Adrenal gland (tissue), 9 donors: ENCODE measurements at regions not wholly inside any gene's neighbourhood (a gene's known extent, or its start where the extent isn't known, plus 50 kb on each side); places are given as distances from the start of the nearest gene placed in this dataset.

Source experiments
- DNase-seq, 7 donors: peaks; one replicate each; pipeline ENCODE4 v3.0.0-alpha.2; 2019 to 2020
- H3K27ac ChIP-seq, 5 donors: fragments of 200-600 bp; sonication (generic) in 4 of 5; 1 replicate in 3 of 5; 2 replicates in 2 of 5; pipeline versions ENCODE4 v1.5.1 to v1.8.0; 2016 to 2020; ENCODE audit warnings: mild to moderate bottlenecking in 1 of 5
- H3K27me3 ChIP-seq: fragments of 200-600 bp; 2 replicates; pipeline ENCODE4 v1.8.0; 2021
- H3K36me3 ChIP-seq, 2 donors: fragments of 200-600 bp; replicated peaks in 1 of 2; 1 replicate in 1 of 2; 2 replicates in 1 of 2; pipeline versions ENCODE4 v1.5.1 to v1.8.0; 2018 to 2022
- H3K4me1 ChIP-seq, 2 donors: fragments of 200-600 bp; replicated peaks in 1 of 2; 1 replicate in 1 of 2; 2 replicates in 1 of 2; pipeline versions ENCODE4 v1.5.1 to v1.8.0; 2018 to 2021
- H3K4me3 ChIP-seq, 4 donors: fragments of 200-600 bp; sonication (generic) in 3 of 4; one replicate each; pipeline ENCODE4 v1.5.1; 2016 to 2018
- H3K9me3 ChIP-seq, 3 donors: fragments of 200-600 bp; sonication (generic) in 1 of 3; replicated peaks in 1 of 3; 1 replicate in 2 of 3; 2 replicates in 1 of 3; pipeline versions ENCODE4 v1.5.1 to v1.8.0; 2016 to 2021
- CTCF ChIP-seq, 6 experiments: fragments of 450-650 bp in 4 of 6; fragments of 200-600 bp in 2 of 6; sonication (generic) in 1 of 6; IDR thresholded peaks; 1 replicate in 5 of 6; 2 replicates in 1 of 6; pipeline versions ENCODE4 v1.5.1 to v1.8.0; 2016 to 2021; ENCODE audit warnings: antibody characterized with exemption in 6 of 6, mild to moderate bottlenecking in 2 of 6, moderate library complexity in 1 of 6
- POLR2A ChIP-seq, 2 donors: fragments of 450-650 bp; IDR thresholded peaks; one replicate each; pipeline ENCODE4 v1.6.1; 2017; ENCODE audit warnings: antibody characterized with exemption in 2 of 2, mild to moderate bottlenecking in 2 of 2, moderate library complexity in 1 of 2
- WGBS, 4 donors: extraction: QIAGEN DNeasy Blood & Tissue Kit in 2 of 4; methylation state at CpG; one replicate each; pipeline versions ENCODE4 v1.1.5 to v1.1.7; 2013 to 2017; 5-methylcytosine and 5-hydroxymethylcytosine counted together
- intact Hi-C, 2 donors: fragments of 100-400 bp; cut with DNase I; formaldehyde crosslinking; loops; one replicate each; pipeline versions ENCODE4 v1.14.1 to v1.15.0; 2022 to 2023
- donor health status: healthy with polysubstance abuse.
- donor health status: Bipolar disorder and iron deficiency.
- donor health status: DM: yes; HTN: yes; CAD: no.
- donor health status: DM: no; HTN: no; CAD: no.
- donor health status: DM: no; HTN: no; CAD: no.

DNA sequence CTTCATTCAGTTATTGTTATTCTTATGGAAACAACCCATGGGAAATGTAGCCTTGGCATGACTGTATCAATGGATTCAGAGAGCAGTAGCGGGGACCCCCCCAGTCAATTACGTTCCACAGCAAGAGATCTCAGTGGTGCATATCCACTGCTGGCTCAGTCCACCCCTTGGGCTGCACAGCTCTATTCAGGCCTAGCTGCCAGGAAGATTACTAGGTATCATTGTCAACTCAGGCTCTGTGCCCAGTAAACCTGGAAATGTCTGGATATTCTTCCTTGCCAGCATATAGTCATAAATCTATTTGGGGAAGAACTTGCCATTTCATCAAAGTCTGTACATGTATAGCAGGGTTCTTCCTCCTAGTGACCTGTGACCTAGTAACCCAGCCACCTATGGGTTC lies 128.1 kb upstream of the CCDC54 start:
- Histone ChIP-seq H3K4me1 (no peaks in the 10 kb centered on the region), H3K27ac (no peak overlapping the region), H3K27me3 (no peaks in the 10 kb centered on the region), H3K36me3 (peaks cover 0 to 7% of the 10 kb centered on the region in 2 donors), H3K9me3 (no peaks in the 10 kb centered on the region), H3K4me3 (no peak overlapping the region)
- DNase-seq = no peak
- 100% methylated on average over 2 of the region's 2 CpGs; no CpG with 5 or more reads in 1 of the 4 donors for WGBS, 4 donors
- intact Hi-C loops = no loop called here
- TF ChIP-seq POLR2A (IDR thresholded peaks at IDR 0.05) = no peak

- Histone ChIP-seq H3K4me3 (no peak overlapping the region), H3K9me3 (no peaks in the 10 kb centered on the region), H3K27ac (no peak overlapping the region), H3K36me3 (peaks cover 0 to 7% of the 10 kb centered on the region in 2 donors), H3K27me3 (no peaks in the 10 kb centered on the region), H3K4me1 (no peaks in the 10 kb centered on the region)
- TF ChIP-seq CTCF (IDR thresholded peaks at IDR 0.05) (no peak), POLR2A (IDR thresholded peaks at IDR 0.05) (no peak)
- intact Hi-C loops = no loop called here
- no peak for DNase-seq
- 88 to 94% (median 91%) methylated on average over 4 of the region's 4 CpGs for WGBS, 4 donors
These were observed 127.0 kb upstream of the CCDC54 start for GRCh38 chr3:107250221-107250620.

- H3K4me1 ChIP-seq = peaks cover 0 to under 1% of the 10 kb centered on the region in 2 donors
- H3K36me3 ChIP-seq = no peaks in the 10 kb centered on the region
- no peaks in the 10 kb centered on the region for H3K27me3 ChIP-seq
- no peak overlapping the region for H3K27ac ChIP-seq
- WGBS, 4 donors = 93 to 98% (median 98%) methylated on average over 4 to 5 of the region's 5 CpGs
- no peak overlapping the region for H3K4me3 ChIP-seq
- TF ChIP-seq CTCF (IDR thresholded peaks at IDR 0.05) (no peak), POLR2A (IDR thresholded peaks at IDR 0.05) (no peak)
- DNase-seq = no peak
- H3K9me3 ChIP-seq = no peaks in the 10 kb centered on the region
- intact Hi-C loops = no loop called here
These were observed 125.4 kb upstream of the CCDC54 start for GRCh38 chr3:107251819-107252218.

GRCh38 chr3:107256963-107257362 lies 120.3 kb upstream of the CCDC54 start:
- Histone ChIP-seq H3K27me3 (no peaks in the 10 kb centered on the region), H3K27ac (peak overlapping the region in 1 of 5 donors; percentile 3), H3K4me3 (no peak overlapping the region), H3K4me1 (peaks cover 3 to 14% of the 10 kb centered on the region in 2 donors), H3K36me3 (no peaks in the 10 kb centered on the region), H3K9me3 (no peaks in the 10 kb centered on the region)
- no peak for TF ChIP-seq CTCF (IDR thresholded peaks at IDR 0.05)
- TF ChIP-seq POLR2A (IDR thresholded peaks at IDR 0.05) = no peak
- no peak for DNase-seq
- intact Hi-C loops = no loop called here
- whole genome bisulfite sequencing, 4 donors = 0 to 3% (median 0%) methylated on average over 1 of the region's 1 CpG

DNA sequence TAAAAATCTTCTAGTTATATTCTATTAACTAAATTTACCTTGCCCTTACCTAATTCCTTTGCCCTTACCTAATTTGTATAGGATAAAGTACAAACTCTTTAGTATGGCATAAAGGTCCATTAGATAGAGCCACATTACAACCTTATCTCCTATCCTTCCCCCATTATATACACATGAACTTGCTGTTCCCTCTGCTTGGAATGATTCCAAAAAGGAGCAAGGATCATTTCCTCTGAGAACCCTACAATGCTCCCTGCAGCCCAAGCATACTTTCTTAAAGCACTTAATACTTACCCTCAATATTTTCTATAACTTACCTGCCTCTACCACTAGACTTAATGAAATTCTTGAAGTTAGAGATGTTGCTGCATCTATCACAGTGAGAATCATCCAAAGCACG lies 118.9 kb upstream of the CCDC54 start:
- intact Hi-C loops = no loop called here
- no peaks in the 10 kb centered on the region for H3K9me3 ChIP-seq
- 88 to 97% (median 91%) methylated on average over 1 of the region's 1 CpG for WGBS, 4 donors
- H3K27me3 ChIP-seq = no peaks in the 10 kb centered on the region
- H3K36me3 ChIP-seq = no peaks in the 10 kb centered on the region
- no peak overlapping the region for H3K27ac ChIP-seq
- H3K4me3 ChIP-seq = no peak overlapping the region
- no peak for DNase-seq
- H3K4me1 ChIP-seq = peaks cover 7 to 24% of the 10 kb centered on the region in 2 donors
- TF ChIP-seq POLR2A (IDR thresholded peaks at IDR 0.05) = no peak
- TF ChIP-seq CTCF (IDR thresholded peaks at IDR 0.05) = no peak
